Caki2 (cell line): ENCODE measurements at regions not wholly inside any gene's neighbourhood (a gene's known extent, or its start where the extent isn't known, plus 50 kb on each side); places are given as distances from the start of the nearest gene placed in this dataset.

ENCODE experiments used
- DNase-seq: peaks from one replicate; pipeline ENCODE4 v3.0.0-alpha.2; 2015; ENCODE audit warnings: low read depth
- in situ Hi-C: cut with HindIII; loops from 2 replicates; pipeline ENCODE4 v1.10.0; 2016; ENCODE audit warnings: low sequenced_read_pairs, low pct_unique_long_range_greater_than_20kb, mixed read lengths

DNA sequence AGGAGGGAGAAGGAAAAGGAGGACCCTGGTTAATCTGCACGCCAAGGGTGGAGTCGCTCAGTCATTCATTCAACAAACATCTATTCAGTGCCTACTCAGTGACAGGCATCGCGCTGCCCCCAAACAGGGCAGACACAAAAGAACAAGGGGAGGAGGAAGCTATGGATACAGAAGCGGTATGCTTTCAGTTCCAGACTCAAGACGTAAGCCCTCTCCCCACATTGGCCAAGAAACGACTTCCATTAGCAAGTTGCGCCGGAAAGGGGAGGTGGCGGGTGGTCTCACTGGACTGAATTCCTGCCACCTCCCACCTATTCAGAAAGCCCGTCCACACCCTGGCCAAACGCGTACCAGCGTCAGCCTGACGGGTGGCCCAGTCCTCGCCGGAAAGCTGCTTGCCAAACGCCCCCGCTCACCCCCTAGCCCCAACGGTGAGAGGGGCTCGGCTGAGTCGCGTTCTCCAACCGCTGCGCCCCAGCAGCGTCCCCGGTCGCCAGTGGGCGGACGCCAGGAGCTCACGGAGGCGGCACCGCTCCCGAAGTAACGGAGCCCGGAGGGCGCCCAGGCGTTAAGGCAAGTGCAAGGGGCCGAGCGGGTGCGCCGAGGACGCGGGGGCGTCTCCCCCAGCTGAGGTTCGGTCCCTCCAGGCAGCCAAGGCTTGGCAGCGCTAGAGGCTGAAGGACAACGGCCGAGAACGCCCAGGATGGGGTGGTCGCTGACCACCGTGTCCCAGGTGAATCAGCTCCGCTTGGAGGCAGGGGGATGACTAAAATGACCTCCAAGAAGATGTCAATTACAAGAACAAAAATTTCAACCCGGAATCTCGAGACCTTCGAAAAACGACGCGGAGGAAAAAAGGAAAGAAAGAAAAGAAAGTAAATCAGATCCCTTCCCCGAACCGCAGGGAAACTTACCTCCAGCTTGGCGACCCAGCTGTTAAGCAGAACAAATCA, 470.7 kb downstream of the SOX9 start:
- peak; percentile 55 for DNase-seq

DNA sequence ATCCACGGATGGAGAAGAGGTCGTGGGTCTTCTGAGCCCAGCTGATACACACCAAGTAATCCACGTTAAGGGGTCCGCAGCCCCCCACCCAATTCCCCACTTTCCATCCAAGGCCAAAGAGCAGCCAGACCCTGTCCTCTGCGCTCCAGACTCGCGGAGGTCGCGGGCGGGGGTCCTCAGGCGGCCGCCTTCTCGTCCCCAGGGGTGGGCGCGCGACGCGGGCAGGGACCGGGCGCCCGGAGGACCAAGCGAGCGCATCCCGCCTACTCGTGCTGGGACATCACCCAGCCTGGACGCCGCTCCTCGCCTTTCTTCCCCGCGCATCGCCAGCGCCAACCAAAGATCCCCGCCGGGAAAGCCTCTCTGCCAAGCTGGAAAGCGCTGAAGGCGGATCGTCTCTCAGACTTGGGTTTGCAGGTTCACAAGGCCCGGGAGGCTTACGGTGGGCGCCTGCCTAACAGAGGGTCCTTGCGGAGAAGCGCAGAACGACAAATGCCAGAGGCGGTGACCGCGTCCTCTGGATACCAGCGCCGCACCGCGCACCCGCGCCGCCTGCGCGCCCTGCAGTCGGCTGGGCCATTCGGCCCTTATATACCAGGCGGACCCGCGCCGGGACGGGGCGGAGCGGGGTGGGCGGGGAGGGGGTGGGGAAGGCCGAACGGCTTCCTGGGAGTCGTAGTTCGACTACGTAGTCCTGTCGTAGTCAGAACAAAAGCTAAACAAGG, 471.6 kb downstream of the SOX9 start:
- DNase-seq: peak; percentile 76

More for the DNA sequence above, 470.7 kb downstream of the SOX9 start:
- in situ Hi-C loops: no loop called here

DNA sequence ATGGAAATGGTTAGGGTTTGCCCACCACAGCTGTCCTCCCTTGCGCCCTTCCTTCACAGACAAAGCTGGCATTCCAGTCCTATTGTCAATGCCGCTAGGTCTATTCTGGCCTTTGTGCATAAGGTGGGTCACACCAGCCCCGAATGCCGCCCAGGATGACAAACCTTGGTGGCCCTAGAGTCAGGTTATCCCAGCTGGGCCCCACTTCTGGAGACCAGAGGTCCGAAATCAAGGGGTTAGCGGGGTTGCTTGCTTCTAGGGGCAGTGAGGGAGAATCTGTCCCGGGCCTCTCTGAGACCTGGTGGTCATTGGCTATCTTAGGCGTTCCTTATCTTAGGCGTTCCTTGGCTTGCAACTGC, 472.1 kb downstream of the SOX9 start:
- no peak for DNase-seq
- in situ Hi-C loops: no loop called here

More for the DNA sequence above, 471.6 kb downstream of the SOX9 start:
- in situ Hi-C loops: no loop called here

DNA sequence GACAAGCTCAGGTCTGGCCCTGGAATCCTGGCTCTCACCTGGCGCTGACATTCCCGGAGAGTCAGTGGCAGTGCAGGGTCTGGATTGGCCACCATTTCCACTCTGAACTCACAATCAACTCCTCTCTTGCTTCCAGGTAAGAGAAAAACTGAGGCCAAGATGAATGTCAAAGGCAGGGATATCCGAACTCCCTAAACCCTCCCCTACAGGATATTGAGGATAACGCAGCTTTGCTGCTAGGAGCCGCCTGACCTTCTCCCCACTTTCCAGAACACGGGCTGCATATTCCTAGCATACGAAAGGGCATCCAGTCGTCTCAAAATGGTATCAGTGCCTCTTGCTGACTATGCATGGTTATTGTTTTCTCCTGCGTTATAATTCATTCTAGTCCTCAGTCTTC, 473.4 kb downstream of the SOX9 start:
- in situ Hi-C loops: no loop called here

More for the DNA sequence above, 473.4 kb downstream of the SOX9 start:
- no peak for DNase-seq
